GM18870 (cell line): ENCODE measurements at regions not wholly inside any gene's neighbourhood (a gene's known extent, or its start where the extent isn't known, plus 50 kb on each side); places are given as distances from the start of the nearest gene placed in this dataset.

ENCODE experiments used
- ATAC-seq: cut with Tn5 transposase; IDR thresholded peaks from one replicate; pipeline ENCODE4 v1.9.1; 2021; ENCODE audit warnings: moderate library complexity; ENCODE audit not compliant: unreplicated experiment

GRCh38 chr10:128418819-128419218, 292.6 kb upstream of the MKI67 start:
- no peak for ATAC-seq

- no peak for ATAC-seq
These were observed 293.3 kb upstream of the MKI67 start for GRCh38 chr10:128419466-128420019.

- no peak for ATAC-seq
These were observed 294.4 kb upstream of the MKI67 start for GRCh38 chr10:128420623-128421022.

GRCh38 chr10:128421371-128422160, 295.3 kb upstream of the MKI67 start:
- no peak for ATAC-seq

GRCh38 chr10:128422190-128422589, 296.0 kb upstream of the MKI67 start:
- ATAC-seq = no peak

- no peak for ATAC-seq
These were observed 296.8 kb upstream of the MKI67 start for GRCh38 chr10:128422999-128423398.

- no peak for ATAC-seq
These were observed 303.1 kb upstream of the MKI67 start for GRCh38 chr10:128429321-128429720.

- ATAC-seq = no peak
These were observed 303.8 kb upstream of the MKI67 start for GRCh38 chr10:128429835-128430513.

- no peak for ATAC-seq
These were observed 304.9 kb upstream of the MKI67 start for GRCh38 chr10:128431083-128431482.

- no peak for ATAC-seq
These were observed 305.3 kb upstream of the MKI67 start for GRCh38 chr10:128431506-128431905.

- ATAC-seq = no peak
These were observed 305.8 kb upstream of the MKI67 start for GRCh38 chr10:128432011-128432410.

GRCh38 chr10:128432423-128432822, 306.2 kb upstream of the MKI67 start:
- no peak for ATAC-seq

GRCh38 chr10:128435811-128436210, 309.6 kb upstream of the MKI67 start:
- ATAC-seq = no peak

- no peak for ATAC-seq
These were observed 311.6 kb upstream of the MKI67 start for GRCh38 chr10:128437786-128438345.

GRCh38 chr10:128438417-128439063, 312.3 kb upstream of the MKI67 start:
- no peak for ATAC-seq

- no peak for ATAC-seq
These were observed 314.4 kb upstream of the MKI67 start for GRCh38 chr10:128440513-128441160.

- no peak for ATAC-seq
These were observed 317.8 kb upstream of the MKI67 start for GRCh38 chr10:128443925-128444518.

- ATAC-seq = no peak
These were observed 322.6 kb upstream of the MKI67 start for GRCh38 chr10:128448796-128449195.

- no peak for ATAC-seq
These were observed 325.7 kb upstream of the MKI67 start for GRCh38 chr10:128451879-128452278.

- ATAC-seq = no peak
These were observed 330.0 kb upstream of the MKI67 start for GRCh38 chr10:128456271-128456670.
